Activated naive CD8-positive, alpha-beta T cell (primary cell): ENCODE measurements at regions not wholly inside any gene's neighbourhood (a gene's known extent, or its start where the extent isn't known, plus 50 kb on each side); places are given as distances from the start of the nearest gene placed in this dataset.

Experiments used
- H3K27ac Mint-ChIP-seq: one replicate; pipeline ENCODE4 v1.8.0; 2021; ENCODE audit warnings: mixed read lengths
- H3K27me3 Mint-ChIP-seq: one replicate; pipeline ENCODE4 v1.8.0; 2021; ENCODE audit warnings: mixed read lengths
- H3K36me3 Mint-ChIP-seq: one replicate; pipeline ENCODE4 v1.8.0; 2021; ENCODE audit warnings: mixed read lengths
- H3K4me1 Mint-ChIP-seq: one replicate; pipeline ENCODE4 v1.8.0; 2021; ENCODE audit warnings: low read depth, mixed read lengths
- H3K4me3 Mint-ChIP-seq: one replicate; pipeline ENCODE4 v1.8.0; 2021; ENCODE audit warnings: mild to moderate bottlenecking, mixed read lengths
- H3K9me3 Mint-ChIP-seq: one replicate; pipeline ENCODE4 v1.8.0; 2021; ENCODE audit warnings: low read depth, mixed read lengths

- peaks cover 10% of the 10 kb centered on the region for H3K9me3 Mint-ChIP-seq
- H3K27me3 Mint-ChIP-seq, result no peaks in the 10 kb centered on the region
- peaks cover 56% of the 10 kb centered on the region for H3K4me1 Mint-ChIP-seq
- peaks cover 10% of the 10 kb centered on the region for H3K36me3 Mint-ChIP-seq
- H3K27ac Mint-ChIP-seq, result no peak overlapping the region
- no peak overlapping the region for H3K4me3 Mint-ChIP-seq
These were observed 360.8 kb downstream of the SOCS6 start for GRCh38 chr18:70649683-70650082.

DNA sequence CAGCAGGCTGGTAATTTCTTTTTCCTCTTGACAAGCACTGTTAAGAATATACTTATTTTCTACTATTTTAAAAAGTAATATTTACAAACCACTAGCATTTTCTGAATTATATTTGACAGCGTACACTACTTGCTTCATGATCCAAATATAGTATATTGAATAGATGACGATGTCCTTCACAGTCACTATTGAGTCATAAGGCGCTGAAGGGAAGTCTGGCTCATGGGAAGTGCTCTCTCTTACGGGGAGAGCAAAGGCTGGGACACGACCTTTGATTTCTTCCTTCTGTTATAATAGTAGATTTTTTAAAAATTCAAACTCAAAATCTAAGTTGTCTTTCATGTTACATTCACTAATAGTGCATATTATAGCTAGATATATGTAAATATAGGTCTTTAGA is 357.1 kb downstream of the SOCS6 start:
- H3K27ac Mint-ChIP-seq, result no peak overlapping the region
- no peak overlapping the region for H3K4me3 Mint-ChIP-seq
- H3K36me3 Mint-ChIP-seq, result peaks cover 4% of the 10 kb centered on the region
- peaks cover 60% of the 10 kb centered on the region for H3K4me1 Mint-ChIP-seq
- H3K9me3 Mint-ChIP-seq, result peaks cover 1% of the 10 kb centered on the region
- H3K27me3 Mint-ChIP-seq, result no peaks in the 10 kb centered on the region

DNA sequence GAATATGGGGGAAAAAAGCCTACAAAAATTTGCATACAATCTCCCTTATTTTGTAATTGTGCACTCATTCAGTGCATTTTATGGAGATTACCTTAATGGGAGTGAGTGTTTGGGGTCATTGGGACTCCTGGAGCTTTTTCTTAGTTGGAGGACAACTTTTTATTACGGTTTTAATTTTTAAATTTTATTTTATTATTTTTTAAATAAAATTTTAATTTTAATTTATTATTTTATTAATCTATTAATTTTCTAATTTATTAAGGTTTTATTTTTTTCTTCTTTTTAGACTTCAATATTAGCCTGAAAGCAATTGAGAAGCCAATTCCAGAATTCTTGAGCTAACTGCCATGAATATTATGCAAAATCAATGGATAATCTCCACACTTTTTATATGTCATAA is 355.0 kb downstream of the SOCS6 start:
- H3K4me3 Mint-ChIP-seq, result no peak overlapping the region
- H3K27ac Mint-ChIP-seq, result no peak overlapping the region
- H3K9me3 Mint-ChIP-seq, result peaks cover 7% of the 10 kb centered on the region
- H3K27me3 Mint-ChIP-seq, result no peaks in the 10 kb centered on the region
- peaks cover 6% of the 10 kb centered on the region for H3K36me3 Mint-ChIP-seq
- peaks cover 57% of the 10 kb centered on the region for H3K4me1 Mint-ChIP-seq

- Mint-ChIP-seq H3K27ac (peak overlapping the region; percentile 43), H3K36me3 (peaks cover 13% of the 10 kb centered on the region), H3K9me3 (peaks cover 13% of the 10 kb centered on the region), H3K27me3 (no peaks in the 10 kb centered on the region), H3K4me3 (peak overlapping the region; percentile 8), H3K4me1 (peaks cover 46% of the 10 kb centered on the region)
These were observed 352.4 kb downstream of the SOCS6 start for GRCh38 chr18:70641156-70641775.

- Mint-ChIP-seq H3K36me3 (peaks cover 13% of the 10 kb centered on the region), H3K4me3 (peak overlapping the region; percentile 52), H3K9me3 (peaks cover 13% of the 10 kb centered on the region), H3K4me1 (peaks cover 46% of the 10 kb centered on the region), H3K27me3 (no peaks in the 10 kb centered on the region), H3K27ac (peak overlapping the region; percentile 79)
These were observed 351.6 kb downstream of the SOCS6 start for GRCh38 chr18:70640336-70640887.

GRCh38 chr18:70636991-70637390 is 348.1 kb downstream of the SOCS6 start:
- H3K27me3 Mint-ChIP-seq, result no peaks in the 10 kb centered on the region
- peaks cover 37% of the 10 kb centered on the region for H3K4me1 Mint-ChIP-seq
- no peak overlapping the region for H3K4me3 Mint-ChIP-seq
- peaks cover 13% of the 10 kb centered on the region for H3K36me3 Mint-ChIP-seq
- H3K27ac Mint-ChIP-seq, result no peak overlapping the region
- H3K9me3 Mint-ChIP-seq, result peaks cover 13% of the 10 kb centered on the region

DNA sequence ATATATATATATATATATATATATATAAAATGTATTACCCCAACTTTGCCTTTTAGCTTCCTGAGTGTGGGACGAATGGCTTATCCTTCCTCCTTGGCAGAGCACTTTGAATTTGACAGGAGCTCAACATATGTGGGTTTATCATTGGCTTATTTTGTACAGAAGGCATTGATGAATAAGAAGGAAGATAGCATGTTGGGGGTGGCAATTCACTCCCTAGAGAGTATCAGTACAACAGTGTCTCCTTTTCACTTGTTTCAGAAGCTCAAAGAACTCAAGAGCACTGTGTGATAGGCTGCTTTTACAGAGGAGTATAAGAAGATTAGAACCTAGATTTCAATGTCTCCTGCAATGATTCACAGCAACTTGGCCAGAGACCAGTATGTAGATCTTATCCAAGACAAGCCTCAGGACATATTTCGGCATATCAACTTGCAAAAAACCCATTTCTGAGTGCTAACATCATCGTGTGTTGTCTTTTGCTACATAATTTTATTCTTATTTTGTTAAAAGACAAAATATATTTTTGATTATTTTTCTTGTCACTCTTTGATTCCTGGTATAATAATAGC is 345.8 kb downstream of the SOCS6 start:
- H3K9me3 Mint-ChIP-seq, result peaks cover 13% of the 10 kb centered on the region
- peaks cover 37% of the 10 kb centered on the region for H3K4me1 Mint-ChIP-seq
- H3K27ac Mint-ChIP-seq, result peak overlapping the region; percentile 47
- no peak overlapping the region for H3K4me3 Mint-ChIP-seq
- H3K27me3 Mint-ChIP-seq, result no peaks in the 10 kb centered on the region
- peaks cover 13% of the 10 kb centered on the region for H3K36me3 Mint-ChIP-seq

GRCh38 chr18:70627182-70627802 is 338.4 kb downstream of the SOCS6 start:
- peaks cover 13% of the 10 kb centered on the region for H3K9me3 Mint-ChIP-seq
- peak overlapping the region; percentile 47 for H3K27ac Mint-ChIP-seq
- H3K27me3 Mint-ChIP-seq, result no peaks in the 10 kb centered on the region
- peak overlapping the region; percentile 21 for H3K4me3 Mint-ChIP-seq
- peaks cover 21% of the 10 kb centered on the region for H3K36me3 Mint-ChIP-seq
- peaks cover 77% of the 10 kb centered on the region for H3K4me1 Mint-ChIP-seq

- Mint-ChIP-seq H3K4me1 (peaks cover 89% of the 10 kb centered on the region), H3K4me3 (peak overlapping the region; percentile 20), H3K9me3 (peaks cover 12% of the 10 kb centered on the region)
These were observed 334.0 kb downstream of the SOCS6 start for GRCh38 chr18:70622622-70623419.

DNA sequence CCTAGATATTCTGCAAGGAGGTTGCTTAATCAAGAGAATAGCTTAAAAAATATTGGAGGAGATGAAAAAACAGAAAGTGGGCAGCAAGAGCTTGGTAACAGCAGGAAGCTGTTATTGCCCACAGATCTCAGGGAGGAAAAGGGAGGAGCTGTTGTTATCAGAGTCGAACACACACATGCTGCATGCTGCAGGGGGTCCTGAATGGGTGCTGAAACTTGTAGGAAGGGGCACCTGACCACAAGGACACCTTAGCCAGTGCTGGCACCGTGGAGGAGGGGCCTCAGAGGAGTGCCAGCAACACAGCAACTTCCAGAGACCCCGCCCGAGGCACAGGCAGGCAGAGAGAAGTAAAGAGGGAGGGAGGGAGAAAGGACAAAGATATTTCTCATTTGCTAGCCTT is 332.9 kb downstream of the SOCS6 start:
- peaks cover 87% of the 10 kb centered on the region for H3K4me1 Mint-ChIP-seq
- no peaks in the 10 kb centered on the region for H3K27me3 Mint-ChIP-seq
- H3K4me3 Mint-ChIP-seq, result peak overlapping the region; percentile 88
- peaks cover 25% of the 10 kb centered on the region for H3K36me3 Mint-ChIP-seq
- H3K9me3 Mint-ChIP-seq, result peaks cover 9% of the 10 kb centered on the region
- peak overlapping the region; percentile 97 for H3K27ac Mint-ChIP-seq

More at GRCh38 chr18:70622622-70623419, 334.0 kb downstream of the SOCS6 start:
- H3K27ac Mint-ChIP-seq, result peak overlapping the region; percentile 88
- peaks cover 27% of the 10 kb centered on the region for H3K36me3 Mint-ChIP-seq
- no peaks in the 10 kb centered on the region for H3K27me3 Mint-ChIP-seq

GRCh38 chr18:70620837-70621612 is 332.2 kb downstream of the SOCS6 start:
- Mint-ChIP-seq H3K27me3 (no peaks in the 10 kb centered on the region), H3K4me1 (peaks cover 89% of the 10 kb centered on the region), H3K27ac (peak overlapping the region; percentile 97), H3K9me3 (peaks cover 7% of the 10 kb centered on the region), H3K4me3 (peak overlapping the region; percentile 88), H3K36me3 (peaks cover 25% of the 10 kb centered on the region)

DNA sequence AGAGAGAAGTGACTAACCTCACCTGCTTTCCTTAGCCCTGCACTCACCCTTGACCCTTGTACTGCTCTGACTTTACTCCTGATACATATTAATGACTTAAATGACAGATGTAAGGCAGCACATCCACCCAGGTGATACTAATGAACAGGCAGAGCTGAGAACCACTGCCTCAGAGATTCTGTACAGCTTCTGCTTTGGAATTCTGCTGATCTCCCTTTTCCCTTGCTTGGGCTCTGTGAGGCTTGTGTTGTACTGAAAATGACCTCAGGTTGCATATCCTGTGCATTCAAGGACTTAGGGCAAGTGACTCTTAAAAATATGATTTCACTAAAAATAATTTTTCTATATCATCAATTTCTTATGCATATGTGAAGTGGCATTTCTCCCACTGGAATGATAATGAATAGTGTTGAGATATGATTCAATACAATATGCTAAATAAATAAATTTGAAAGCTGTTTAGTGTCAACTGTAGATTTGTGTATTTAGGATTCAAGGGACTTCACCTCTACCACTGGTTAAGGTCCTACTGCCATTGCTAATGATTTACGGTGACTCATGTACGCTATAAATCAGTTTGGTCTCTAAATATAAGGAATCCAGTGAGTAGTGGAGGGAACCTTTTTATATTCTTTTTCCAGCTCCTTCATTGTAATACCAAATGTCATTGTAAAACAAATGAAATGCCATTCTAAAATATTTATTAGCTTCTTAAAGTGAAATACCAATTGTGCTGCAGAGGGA is 328.3 kb downstream of the SOCS6 start:
- Mint-ChIP-seq H3K9me3 (peaks cover 11% of the 10 kb centered on the region), H3K27ac (no peak overlapping the region), H3K27me3 (no peaks in the 10 kb centered on the region), H3K36me3 (peaks cover 13% of the 10 kb centered on the region), H3K4me1 (peaks cover 53% of the 10 kb centered on the region), H3K4me3 (no peak overlapping the region)

DNA sequence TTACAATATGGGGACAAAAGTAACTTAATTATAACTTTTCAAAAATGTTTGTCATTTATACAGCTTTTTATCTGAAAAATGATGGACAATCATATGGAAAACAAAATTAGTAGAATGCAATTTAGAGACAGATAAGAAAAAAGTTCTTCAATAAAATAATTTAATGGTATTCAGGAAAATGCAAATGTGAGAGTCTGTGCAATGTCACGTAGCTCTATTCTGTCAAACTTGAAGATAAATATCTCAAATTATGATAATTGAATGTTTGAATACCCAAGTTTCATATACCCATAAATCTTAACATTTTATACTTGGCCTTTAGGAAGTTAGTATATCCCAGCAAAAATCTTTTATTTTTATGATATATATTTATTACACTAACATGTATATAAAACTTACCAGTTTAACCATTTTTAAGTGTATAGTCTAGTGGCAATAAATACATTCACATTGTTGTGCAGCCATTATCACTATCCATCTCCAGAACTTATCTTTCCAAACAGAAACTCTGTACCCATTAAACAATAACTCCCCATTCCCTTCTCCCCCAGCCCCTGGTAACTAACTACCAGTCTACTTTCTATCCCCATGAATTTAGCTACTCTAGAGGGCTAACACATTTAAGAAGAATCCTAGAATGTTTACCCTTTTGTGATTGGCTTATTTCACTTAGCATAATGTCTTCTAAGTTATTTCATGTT is 311.5 kb downstream of the SOCS6 start:
- peaks cover 32% of the 10 kb centered on the region for H3K4me1 Mint-ChIP-seq
- H3K27ac Mint-ChIP-seq, result peak overlapping the region; percentile 74
- no peaks in the 10 kb centered on the region for H3K9me3 Mint-ChIP-seq
- H3K36me3 Mint-ChIP-seq, result peaks cover 8% of the 10 kb centered on the region
- no peaks in the 10 kb centered on the region for H3K27me3 Mint-ChIP-seq
- H3K4me3 Mint-ChIP-seq, result peak overlapping the region; percentile 76
